ENCODE measurements at regions not wholly inside any gene's neighbourhood (a gene's known extent, or its start where the extent isn't known, plus 50 kb on each side); places are given as distances from the start of the nearest gene placed in this dataset.

- Histone ChIP-seq H3K27me3 (no peaks in the 10 kb centered on the region), H3K4me1 (no peaks in the 10 kb centered on the region), H3K4me3 (no peak overlapping the region), H3K9me3 (no peaks in the 10 kb centered on the region), H3K36me3 (ENCODE audit: low read depth, missing control alignments) (no peaks in the 10 kb centered on the region), H3K27ac (no peak overlapping the region)
- intact Hi-C loops (cut with DNase I; ENCODE audit: low total_unique reads): no loop called here
- TF ChIP-seq CTCF (IDR thresholded peaks at IDR 0.05) (no peak), POLR2A (IDR thresholded peaks at IDR 0.05) (no peak)
- no peak for DNase-seq
- 96 to 100% methylated on average over 2 of the region's 2 CpGs for WGBS, 2 donors
Observed at GRCh38 chr3:6667354-6667753, 193.6 kb upstream of the GRM7 start.

GRCh38 chr3:6671363-6671762, 189.6 kb upstream of the GRM7 start:
- Histone ChIP-seq H3K4me3 (no peak overlapping the region), H3K36me3 (ENCODE audit: low read depth, missing control alignments) (no peaks in the 10 kb centered on the region), H3K9me3 (no peaks in the 10 kb centered on the region), H3K27ac (no peak overlapping the region), H3K27me3 (no peaks in the 10 kb centered on the region), H3K4me1 (no peaks in the 10 kb centered on the region)
- TF ChIP-seq CTCF (IDR thresholded peaks at IDR 0.05) (no peak), POLR2A (IDR thresholded peaks at IDR 0.05) (no peak)
- no peak for DNase-seq
- WGBS, 2 donors: 35 to 50% methylated on average over 1 of the region's 1 CpG
- intact Hi-C loops (cut with DNase I; ENCODE audit: low total_unique reads): no loop called here

GRCh38 chr3:6679510-6679909, 181.4 kb upstream of the GRM7 start:
- 88 to 99% methylated on average over 4 of the region's 4 CpGs for WGBS, 2 donors
- no peaks in the 10 kb centered on the region for H3K36me3 ChIP-seq (ENCODE audit: low read depth, missing control alignments)
- no peak overlapping the region for H3K27ac ChIP-seq
- DNase-seq: no peak
- intact Hi-C loops (cut with DNase I; ENCODE audit: low total_unique reads): no loop called here
- no peaks in the 10 kb centered on the region for H3K9me3 ChIP-seq
- H3K4me1 ChIP-seq: no peaks in the 10 kb centered on the region
- no peak overlapping the region for H3K4me3 ChIP-seq
- TF ChIP-seq POLR2A (IDR thresholded peaks at IDR 0.05) (no peak), CTCF (IDR thresholded peaks at IDR 0.05) (no peak)
- no peaks in the 10 kb centered on the region for H3K27me3 ChIP-seq

- intact Hi-C loops (cut with DNase I; ENCODE audit: low total_unique reads): no loop called here
- no peak overlapping the region for H3K27ac ChIP-seq
- no peak overlapping the region for H3K4me3 ChIP-seq
- no peak for DNase-seq
- H3K9me3 ChIP-seq: no peaks in the 10 kb centered on the region
- H3K27me3 ChIP-seq: no peaks in the 10 kb centered on the region
- H3K4me1 ChIP-seq: no peaks in the 10 kb centered on the region
- H3K36me3 ChIP-seq (ENCODE audit: low read depth, missing control alignments): no peaks in the 10 kb centered on the region
- no peak for TF ChIP-seq POLR2A (IDR thresholded peaks at IDR 0.05)
- TF ChIP-seq CTCF (IDR thresholded peaks at IDR 0.05): no peak
- 64 to 81% methylated on average over 3 of the region's 3 CpGs for WGBS, 2 donors
Observed at GRCh38 chr3:6680119-6680806, 180.7 kb upstream of the GRM7 start.

- Histone ChIP-seq H3K27ac (no peak overlapping the region), H3K4me3 (no peak overlapping the region), H3K4me1 (no peaks in the 10 kb centered on the region), H3K36me3 (ENCODE audit: low read depth, missing control alignments) (no peaks in the 10 kb centered on the region), H3K9me3 (no peaks in the 10 kb centered on the region), H3K27me3 (no peaks in the 10 kb centered on the region)
- no peak for TF ChIP-seq POLR2A (IDR thresholded peaks at IDR 0.05)
- TF ChIP-seq CTCF (IDR thresholded peaks at IDR 0.05): no peak
- intact Hi-C loops (cut with DNase I; ENCODE audit: low total_unique reads): no loop called here
- DNase-seq: no peak
- 78 to 87% methylated on average over 3 of the region's 3 CpGs for WGBS, 2 donors
Observed at GRCh38 chr3:6697285-6697684, 163.6 kb upstream of the GRM7 start.

Data from testis (tissue), 2 donors.